ENCODE measurements at regions not wholly inside any gene's neighbourhood (a gene's known extent, or its start where the extent isn't known, plus 50 kb on each side); places are given as distances from the start of the nearest gene placed in this dataset.

DNA sequence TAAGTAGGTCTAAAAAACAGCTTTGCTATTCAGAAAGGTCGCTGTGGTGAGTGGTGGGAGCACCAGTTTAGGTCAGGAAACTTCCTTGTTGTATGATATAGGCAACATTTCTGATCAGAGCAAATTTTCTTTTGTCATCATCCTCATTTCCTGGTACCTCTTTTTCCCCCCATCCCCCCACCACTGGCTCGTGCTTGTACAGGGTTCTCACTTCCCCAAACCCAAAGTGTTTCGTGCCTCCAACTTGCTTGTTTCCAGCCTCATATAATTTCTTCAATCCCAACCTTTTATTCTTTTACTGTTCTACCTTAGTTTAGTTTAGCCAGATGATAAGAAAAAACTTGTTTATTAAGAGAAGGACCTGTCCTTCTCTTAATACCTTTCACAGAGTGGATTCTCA is 209.4 kb upstream of the JAG1 start:
- ATAC-seq, result no peak
- POLR2A ChIA-PET, result no interaction called here
- WGBS (ENCODE audit: low lambda C conversion rate), result 1% methylated on average over 3 of the region's 3 CpGs

More for the DNA sequence above, 209.4 kb upstream of the JAG1 start:
- H3K27me3 ChIP-seq (ENCODE audit: control insufficient read depth in 1 of 2, insufficient read depth in 2 of 2, low read length in 2 of 2), result no peaks in the 10 kb centered on the region; a peak in 1 of 5 replicates
- H3K9ac ChIP-seq (ENCODE audit: insufficient read depth, low read depth, low read length), result no peak overlapping the region
- H2AFZ ChIP-seq (ENCODE audit: low read length), result no peak overlapping the region
- intact Hi-C loops (cut with micrococcal nuclease; ENCODE audit: unreplicated experiment) (no loop called here), in situ Hi-C loops (cut with HindIII; ENCODE audit: extremely low pct_ligation_motif_present, low pct_unique_long_range_greater_than_20kb) (no loop called here)
- BruUV-seq (replicated peaks), result no TSS peak
- no peaks in the 10 kb centered on the region for H4K20me1 ChIP-seq (ENCODE audit: insufficient read depth, low read length)
- no peak overlapping the region for H3K4me2 ChIP-seq (ENCODE audit: low read depth, low read length)
- H3K79me2 ChIP-seq (ENCODE audit: insufficient read depth, low read length), result no peaks in the 10 kb centered on the region
- TF ChIP-seq MLX (CRISPR knock-in tag; IDR thresholded peaks at IDR 0.05) (no peak), ZNF660 (CRISPR knock-in tag; IDR thresholded peaks at IDR 0.05; ENCODE audit: borderline replicate concordance, low read depth) (no peak), EHMT2 (IDR thresholded peaks at IDR 0.05; ENCODE audit: borderline replicate concordance, low read depth, low read length) (no peak), IRF9 (CRISPR knock-in tag; IDR thresholded peaks at IDR 0.05; ENCODE audit: borderline replicate concordance) (no peak), PHF5A (CRISPR knock-in tag; IDR thresholded peaks at IDR 0.05; ENCODE audit: low read depth, unreplicated experiment) (no peak), DPF2 (CRISPR knock-in tag; IDR thresholded peaks at IDR 0.05; ENCODE audit: borderline replicate concordance, low read depth) (no peak), NR3C1 (CRISPR knock-in tag; IDR thresholded peaks at IDR 0.05) (no peak), BORCS8-MEF2B (CRISPR knock-in tag; IDR thresholded peaks at IDR 0.05) (no peak), CHD4 (IDR thresholded peaks at IDR 0.05; ENCODE audit: borderline replicate concordance, low read length) (no peak), ZFY (CRISPR knock-in tag; IDR thresholded peaks at IDR 0.05) (no peak), HDAC2 (CRISPR knock-in tag; IDR thresholded peaks at IDR 0.05) (no peak)
- TF ChIP-seq, protein P1, sequence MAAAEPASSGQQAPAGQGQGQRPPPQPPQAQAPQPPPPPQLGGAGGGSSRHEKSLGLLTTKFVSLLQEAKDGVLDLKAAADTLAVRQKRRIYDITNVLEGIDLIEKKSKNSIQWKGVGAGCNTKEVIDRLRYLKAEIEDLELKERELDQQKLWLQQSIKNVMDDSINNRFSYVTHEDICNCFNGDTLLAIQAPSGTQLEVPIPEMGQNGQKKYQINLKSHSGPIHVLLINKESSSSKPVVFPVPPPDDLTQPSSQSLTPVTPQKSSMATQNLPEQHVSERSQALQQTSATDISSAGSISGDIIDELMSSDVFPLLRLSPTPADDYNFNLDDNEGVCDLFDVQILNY (CRISPR knock-in tag; conservative IDR thresholded peaks at IDR 0.05), result no peak
- H3K36me3 ChIP-seq (replicated peaks in 1 of 2; ENCODE audit: control insufficient read depth in 1 of 2, insufficient read depth in 2 of 2, low read length in 2 of 2), result no peaks in the 10 kb centered on the region
- H3K9me3 ChIP-seq (ENCODE audit: low read length), result no peaks in the 10 kb centered on the region
- H3K27ac ChIP-seq (ENCODE audit: extremely low read length, insufficient read depth, low read length), result no peak overlapping the region
- DNase-seq (ENCODE audit: low spot score), result no peak
- CTCF ChIA-PET (ENCODE audit: low intra/inter-chr PET ratio, low total read pairs), result no interaction called here
- no peaks in the 10 kb centered on the region for H3K4me1 ChIP-seq (ENCODE audit: insufficient read depth, low read length)
- no peak for FAIRE-seq
- no peak overlapping the region for H3K4me3 ChIP-seq (replicated peaks in 1 of 3; ENCODE audit: insufficient read depth in 1 of 3, low read depth in 2 of 3, low read length in 3 of 3)
